GM23248 (cell line): ENCODE measurements at regions not wholly inside any gene's neighbourhood (a gene's known extent, or its start where the extent isn't known, plus 50 kb on each side); places are given as distances from the start of the nearest gene placed in this dataset.

ENCODE experiments used
- DNase-seq: peaks from one replicate; pipeline ENCODE4 v3.0.0-alpha.2; 2015
- H2AFZ ChIP-seq: fragments of 200-600 bp; sonication (generic); 2 replicates; pipeline ENCODE4 v1.6.1; 2016; ENCODE audit warnings: antibody characterized with exemption
- H3F3A ChIP-seq: fragments of 200-600 bp; sonication (generic); 2 replicates; pipeline ENCODE4 v1.6.1; 2016; ENCODE audit warnings: mild to moderate bottlenecking, antibody characterized with exemption, mixed run types; ENCODE audit not compliant: insufficient read depth
- H3K27ac ChIP-seq: fragments of 200-600 bp; sonication (generic); 2 replicates; pipeline ENCODE4 v1.5.1; 2016; ENCODE audit warnings: mild to moderate bottlenecking
- H3K27me3 ChIP-seq: fragments of 200-600 bp; sonication (generic); replicated peaks from 2 replicates; pipeline ENCODE4 v1.6.1; 2016; ENCODE audit warnings: mild to moderate bottlenecking; ENCODE audit not compliant: insufficient read depth
- H3K36me3 ChIP-seq: fragments of 200-600 bp; sonication (generic); 2 replicates; pipeline ENCODE4 v1.6.1; 2016; ENCODE audit warnings: low read depth, mild to moderate bottlenecking
- H3K4me1 ChIP-seq: fragments of 200-600 bp; sonication (generic); 2 replicates; pipeline ENCODE4 v1.6.1; 2016; ENCODE audit warnings: mild to moderate bottlenecking; ENCODE audit not compliant: insufficient read depth
- H3K4me2 ChIP-seq: fragments of 200-600 bp; sonication (generic); one replicate; pipeline ENCODE4 v1.6.1; 2016; ENCODE audit warnings: mild to moderate bottlenecking; ENCODE audit not compliant: unreplicated experiment
- H3K4me3 ChIP-seq: fragments of 200-600 bp; sonication (generic); 2 replicates; pipeline ENCODE4 v1.5.1; 2016; ENCODE audit warnings: mild to moderate bottlenecking
- H3K79me2 ChIP-seq: fragments of 200-600 bp; sonication (generic); 2 replicates; pipeline ENCODE4 v1.6.1; 2016; ENCODE audit warnings: mild to moderate bottlenecking; ENCODE audit not compliant: insufficient read depth
- H3K9ac ChIP-seq: fragments of 200-600 bp; sonication (generic); 2 replicates; pipeline ENCODE4 v1.6.1; 2016; ENCODE audit warnings: mild to moderate bottlenecking
- H3K9me2 ChIP-seq: fragments of 200-600 bp; sonication (generic); 2 replicates; pipeline ENCODE4 v1.6.1; 2016; ENCODE audit warnings: mixed run types, mild to moderate bottlenecking, moderate library complexity; ENCODE audit not compliant: insufficient read depth
- H3K9me3 ChIP-seq: fragments of 200-600 bp; sonication (generic); one replicate; pipeline ENCODE4 v1.6.1; 2017; ENCODE audit warnings: low read depth
- H4K20me1 ChIP-seq: fragments of 200-600 bp; sonication (generic); 2 replicates; pipeline ENCODE4 v1.6.0; 2016; ENCODE audit not compliant: insufficient read depth
- EZH2 ChIP-seq: fragments of 200-600 bp; sonication (generic); IDR thresholded peaks from 2 replicates; pipeline ENCODE4 v1.6.1; 2018; ENCODE audit warnings: antibody characterized with exemption, mild to moderate bottlenecking; ENCODE audit not compliant: insufficient read depth, poor library complexity, severe bottlenecking
- EZH2phosphoT487 ChIP-seq: fragments of 200-600 bp; sonication (generic); IDR thresholded peaks from 2 replicates; pipeline ENCODE4 v1.6.1; 2018; ENCODE audit warnings: antibody characterized with exemption, moderate library complexity, mild to moderate bottlenecking, low read depth; ENCODE audit not compliant: insufficient read depth
- WGBS, 2 experiments: methylation state at CpG; one replicate each; pipeline ENCODE4 v1.1.6; 2015 to 2017; ENCODE audit warnings: low lambda C conversion rate in 2 of 2, low coverage in 1 of 2; ENCODE audit errors: missing lambda C conversion rate in 2 of 2; 5-methylcytosine and 5-hydroxymethylcytosine counted together
- in situ Hi-C: fragments of 300-500 bp; cut with MboI; formaldehyde crosslinking; loops from 2 replicates; pipeline ENCODE4 v1.15.0; 2020

- no peaks in the 10 kb centered on the region for H3F3A ChIP-seq
- no peaks in the 10 kb centered on the region for H3K9me2 ChIP-seq
- no peaks in the 10 kb centered on the region for H3K79me2 ChIP-seq
- H3K4me2 ChIP-seq: no peak overlapping the region
- H2AFZ ChIP-seq: no peak overlapping the region
- H3K27ac ChIP-seq: no peak overlapping the region
- no peak for TF ChIP-seq EZH2phosphoT487
- TF ChIP-seq EZH2: no peak
- no peaks in the 10 kb centered on the region for H4K20me1 ChIP-seq
- H3K9me3 ChIP-seq: no peaks in the 10 kb centered on the region
- in situ Hi-C loops: no loop called here
- no peak overlapping the region for H3K9ac ChIP-seq
- no peaks in the 10 kb centered on the region for H3K4me1 ChIP-seq
- no peak overlapping the region for H3K4me3 ChIP-seq
- no peak for DNase-seq
- WGBS, 2 experiments: 75 to 77% methylated on average over 4 of the region's 4 CpGs
- H3K36me3 ChIP-seq: no peaks in the 10 kb centered on the region
- 0 out of 2 replicates have a peak, but pooled peaks cover 7% of the 10 kb centered on the region for H3K27me3 ChIP-seq
These were observed 257.5 kb downstream of the GADD45G start for GRCh38 chr9:89862316-89862715.

- H3K9ac ChIP-seq: no peak overlapping the region
- no peak overlapping the region for H3K4me3 ChIP-seq
- H3F3A ChIP-seq: no peaks in the 10 kb centered on the region
- no peak overlapping the region for H3K4me2 ChIP-seq
- no peak for DNase-seq
- in situ Hi-C loops: no loop called here
- H4K20me1 ChIP-seq: no peaks in the 10 kb centered on the region
- no peaks in the 10 kb centered on the region for H3K4me1 ChIP-seq
- H3K27me3 ChIP-seq: 0 out of 2 replicates have a peak, but pooled peaks cover 7% of the 10 kb centered on the region
- 71 to 81% methylated on average over 4 to 8 of the region's 8 CpGs for WGBS, 2 experiments
- no peaks in the 10 kb centered on the region for H3K36me3 ChIP-seq
- H3K9me2 ChIP-seq: no peaks in the 10 kb centered on the region
- H3K79me2 ChIP-seq: no peaks in the 10 kb centered on the region
- no peak for TF ChIP-seq EZH2
- no peak for TF ChIP-seq EZH2phosphoT487
- H2AFZ ChIP-seq: no peak overlapping the region
- H3K9me3 ChIP-seq: no peaks in the 10 kb centered on the region
- no peak overlapping the region for H3K27ac ChIP-seq
These were observed 258.3 kb downstream of the GADD45G start for GRCh38 chr9:89863141-89863540.

- DNase-seq: no peak
- Histone ChIP-seq H3K9me3 (no peaks in the 10 kb centered on the region), H2AFZ (no peak overlapping the region)
These were observed 259.0 kb downstream of the GADD45G start for GRCh38 chr9:89863837-89864236.

GRCh38 chr9:89864257-89864656 is 259.4 kb downstream of the GADD45G start:
- no peak for TF ChIP-seq EZH2phosphoT487
- TF ChIP-seq EZH2: no peak
- Histone ChIP-seq H3K36me3 (no peaks in the 10 kb centered on the region), H3K27me3 (0 out of 2 replicates have a peak, but pooled peaks cover 7% of the 10 kb centered on the region), H3K4me2 (no peak overlapping the region), H3K4me1 (no peaks in the 10 kb centered on the region), H3K79me2 (no peaks in the 10 kb centered on the region), H3K27ac (no peak overlapping the region), H3F3A (no peaks in the 10 kb centered on the region), H3K9ac (no peak overlapping the region), H3K9me2 (no peaks in the 10 kb centered on the region), H3K9me3 (no peaks in the 10 kb centered on the region), H4K20me1 (no peaks in the 10 kb centered on the region), H2AFZ (no peak overlapping the region), H3K4me3 (no peak overlapping the region)
- WGBS, 2 experiments: 64 to 65% methylated on average over 5 of the region's 5 CpGs
- no peak for DNase-seq
- in situ Hi-C loops: no loop called here

More at GRCh38 chr9:89863837-89864236, 259.0 kb downstream of the GADD45G start:
- 18 to 29% methylated on average over 6 of the region's 6 CpGs for whole genome bisulfite sequencing, 2 experiments
- TF ChIP-seq EZH2: no peak
- no peak for TF ChIP-seq EZH2phosphoT487
- H3K9me2 ChIP-seq: no peaks in the 10 kb centered on the region
- no peak overlapping the region for H3K4me2 ChIP-seq
- H3K4me3 ChIP-seq: no peak overlapping the region
- no peaks in the 10 kb centered on the region for H3K79me2 ChIP-seq
- in situ Hi-C loops: no loop called here
- no peak overlapping the region for H3K9ac ChIP-seq
- no peaks in the 10 kb centered on the region for H3K36me3 ChIP-seq
- H4K20me1 ChIP-seq: no peaks in the 10 kb centered on the region
- 0 out of 2 replicates have a peak, but pooled peaks cover 7% of the 10 kb centered on the region for H3K27me3 ChIP-seq
- no peaks in the 10 kb centered on the region for H3F3A ChIP-seq
- H3K4me1 ChIP-seq: no peaks in the 10 kb centered on the region
- H3K27ac ChIP-seq: no peak overlapping the region

- H2AFZ ChIP-seq: no peak overlapping the region
- TF ChIP-seq EZH2phosphoT487: no peak
- no peak for TF ChIP-seq EZH2
- H3K9me2 ChIP-seq: no peaks in the 10 kb centered on the region
- H3K4me2 ChIP-seq: no peak overlapping the region
- no peaks in the 10 kb centered on the region for H3F3A ChIP-seq
- peak; percentile 8 for DNase-seq
- no peak overlapping the region for H3K4me3 ChIP-seq
- no peaks in the 10 kb centered on the region for H3K9me3 ChIP-seq
- no peaks in the 10 kb centered on the region for H3K36me3 ChIP-seq
- no peaks in the 10 kb centered on the region for H3K79me2 ChIP-seq
- H3K9ac ChIP-seq: no peak overlapping the region
- H3K27me3 ChIP-seq: 0 out of 2 replicates have a peak, but pooled peaks cover 7% of the 10 kb centered on the region
- WGBS, 2 experiments: 24 to 27% methylated on average over 4 of the region's 4 CpGs
- H3K27ac ChIP-seq: no peak overlapping the region
- no peaks in the 10 kb centered on the region for H3K4me1 ChIP-seq
- in situ Hi-C loops: no loop called here
- H4K20me1 ChIP-seq: no peaks in the 10 kb centered on the region
These were observed 259.9 kb downstream of the GADD45G start for GRCh38 chr9:89864731-89865130.
